ENCODE measurements at regions not wholly inside any gene's neighbourhood (a gene's known extent, or its start where the extent isn't known, plus 50 kb on each side); places are given as distances from the start of the nearest gene placed in this dataset.

GRCh38 chr2:180359522-180360282 is 352.6 kb upstream of the CWC22 start:
- Histone ChIP-seq H3K9ac (ENCODE audit: low read depth, low read length) (no peak overlapping the region), H3K27me3 (ENCODE audit: control insufficient read depth, insufficient read depth, low read length) (no peaks in the 10 kb centered on the region), H3K4me1 (ENCODE audit: control insufficient read depth, insufficient read depth, low read length) (no peaks in the 10 kb centered on the region), H2AFZ (replicated peaks; ENCODE audit: low read length, poor library complexity) (no peak overlapping the region), H3K9me1 (ENCODE audit: insufficient read depth, low read length) (no peaks in the 10 kb centered on the region), H4K5ac (ENCODE audit: low read depth, low read length) (no peak overlapping the region), H3K14ac (replicated peaks; ENCODE audit: low read depth, low read length) (no peak overlapping the region), H2AK9ac (replicated peaks; ENCODE audit: low read depth, low read length, poor library complexity) (no peak overlapping the region), H3K9me3 (ENCODE audit: control insufficient read depth, insufficient read depth, low read length) (no peaks in the 10 kb centered on the region), H2BK15ac (ENCODE audit: low read depth, low read length) (no peak overlapping the region), H3K36me3 (ENCODE audit: control insufficient read depth, insufficient read depth, low read length) (no peaks in the 10 kb centered on the region), H3K79me1 (ENCODE audit: low read depth in 1 of 2, low read length in 2 of 2) (no peaks in the 10 kb centered on the region), H3K18ac (ENCODE audit: low read depth, low read length) (no peak overlapping the region), H3K4ac (ENCODE audit: low read depth, low read length) (no peak overlapping the region), H2BK5ac (ENCODE audit: low read depth, low read length, poor library complexity, severe bottlenecking) (no peak overlapping the region), H3K4me2 (ENCODE audit: low read depth, low read length) (no peak overlapping the region), H4K91ac (ENCODE audit: insufficient read depth, low read depth, low read length) (no peak overlapping the region), H2BK120ac (ENCODE audit: low read depth, low read length) (no peak overlapping the region), H3K23ac (ENCODE audit: low read depth, low read length) (no peak overlapping the region), H3K27ac (ENCODE audit: insufficient read depth, low read length) (no peak overlapping the region), H2AK5ac (ENCODE audit: low read depth, low read length) (no peak overlapping the region), H2BK20ac (ENCODE audit: low read depth, low read length) (no peak overlapping the region), H4K20me1 (ENCODE audit: insufficient read depth, low read length) (no peaks in the 10 kb centered on the region), H3K4me3 (ENCODE audit: insufficient read depth, low read depth, low read length) (no peak overlapping the region), H4K8ac (ENCODE audit: low read depth in 2 of 2, low read length in 2 of 2) (no peak overlapping the region), H3K56ac (ENCODE audit: extremely low read depth, insufficient read depth, low read length) (no peak overlapping the region)
- CTCF ChIA-PET: no interaction called here
- no TSS peak for BruUV-seq (replicated peaks)
- DNase-seq: no peak
- TF ChIP-seq ELK1 (IDR thresholded peaks at IDR 0.05; ENCODE audit: borderline replicate concordance, low read depth, low read length) (no peak), CTCF (conservative IDR thresholded peaks at IDR 0.05; ENCODE audit: low read depth, low read length) (no peak), MAFK (IDR thresholded peaks at IDR 0.05; ENCODE audit: low read depth, low read length) (no peak), MXI1 (IDR thresholded peaks at IDR 0.05; ENCODE audit: borderline replicate concordance, low read depth, low read length) (no peak), RFX5 (IDR thresholded peaks at IDR 0.05; ENCODE audit: low read depth, low read length) (no peak), FOS (IDR thresholded peaks at IDR 0.05; ENCODE audit: low read depth, low read length) (no peak), SMC3 (IDR thresholded peaks at IDR 0.05; ENCODE audit: low read depth, low read length) (no peak), RCOR1 (IDR thresholded peaks at IDR 0.05; ENCODE audit: insufficient replicate concordance, low read length) (no peak), RAD21 (IDR thresholded peaks at IDR 0.05; ENCODE audit: low read length) (no peak), MAZ (IDR thresholded peaks at IDR 0.05; ENCODE audit: borderline replicate concordance, low read depth, low read length) (no peak), POLR2A (IDR thresholded peaks at IDR 0.05; ENCODE audit: low read depth, low read length) (no peak), CEBPB (IDR thresholded peaks at IDR 0.05; ENCODE audit: low read depth, low read length) (no peak), NFE2L2 (IDR thresholded peaks at IDR 0.05; ENCODE audit: low read depth, low read length) (no peak), BHLHE40 (IDR thresholded peaks at IDR 0.05; ENCODE audit: low read depth, low read length) (no peak), USF2 (IDR thresholded peaks at IDR 0.05; ENCODE audit: low read depth, low read length) (no peak), CHD1 (IDR thresholded peaks at IDR 0.05; ENCODE audit: low read depth, low read length) (no peak)
- intact Hi-C loops (cut with micrococcal nuclease) (no loop called here), in situ Hi-C loops (cut with MboI; ENCODE audit: low sequenced_read_pairs) (no loop called here), dilution Hi-C loops (cut with HindIII; ENCODE audit: low sequenced_read_pairs, unreplicated experiment) (no loop called here)
- WGBS, 2 experiments (ENCODE audit: extremely low coverage in 2 of 2, insufficient read length in 1 of 2): no CpG with 5 or more reads among the region's 1 CpG
- POLR2A ChIA-PET (ENCODE audit: unreplicated experiment): no interaction called here
- ATAC-seq (ENCODE audit: low read depth): no peak
